ENCODE measurements at regions not wholly inside any gene's neighbourhood (a gene's known extent, or its start where the extent isn't known, plus 50 kb on each side); places are given as distances from the start of the nearest gene placed in this dataset.

DNA sequence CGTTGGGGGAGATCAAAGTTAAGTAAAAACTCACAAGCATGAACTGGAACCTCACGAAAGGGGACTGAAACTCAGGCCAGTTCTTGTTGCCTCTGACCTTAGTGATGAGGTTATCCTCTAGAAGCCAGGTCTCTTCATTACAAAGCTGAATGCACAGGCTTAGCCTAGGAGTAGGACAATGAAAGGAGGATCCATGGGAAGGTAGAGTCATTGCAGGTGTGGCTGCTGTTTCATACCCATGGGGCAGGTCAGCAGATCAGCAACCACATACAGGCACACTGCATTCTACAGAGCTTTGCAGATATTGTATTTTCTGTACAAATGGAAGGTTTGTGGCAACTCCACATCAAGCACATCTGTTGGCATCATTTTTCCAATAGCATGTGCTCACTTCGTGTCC, 341.3 kb upstream of the SOX9 start:
- TF ChIP-seq, protein P1, sequence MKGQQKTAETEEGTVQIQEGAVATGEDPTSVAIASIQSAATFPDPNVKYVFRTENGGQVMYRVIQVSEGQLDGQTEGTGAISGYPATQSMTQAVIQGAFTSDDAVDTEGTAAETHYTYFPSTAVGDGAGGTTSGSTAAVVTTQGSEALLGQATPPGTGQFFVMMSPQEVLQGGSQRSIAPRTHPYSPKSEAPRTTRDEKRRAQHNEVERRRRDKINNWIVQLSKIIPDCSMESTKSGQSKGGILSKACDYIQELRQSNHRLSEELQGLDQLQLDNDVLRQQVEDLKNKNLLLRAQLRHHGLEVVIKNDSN (IDR thresholded peaks at IDR 0.05): no peak
- TF ChIP-seq RAD21 (IDR thresholded peaks at IDR 0.05; ENCODE audit: low read depth) (no peak), YY1 (IDR thresholded peaks at IDR 0.05; ENCODE audit: low read depth) (no peak), FOXM1 (IDR thresholded peaks at IDR 0.05; ENCODE audit: borderline replicate concordance, low read depth) (no peak), TAF1 (IDR thresholded peaks at IDR 0.05; ENCODE audit: low read depth) (no peak), TEAD4 (IDR thresholded peaks at IDR 0.05) (no peak), EGR1 (IDR thresholded peaks at IDR 0.05) (no peak), CEBPB (IDR thresholded peaks at IDR 0.05) (no peak), EP300 (IDR thresholded peaks at IDR 0.05; ENCODE audit: borderline replicate concordance) (no peak), NFIC (IDR thresholded peaks at IDR 0.05) (no peak), ZBTB7A (IDR thresholded peaks at IDR 0.05; ENCODE audit: low read depth) (no peak), CREB1 (IDR thresholded peaks at IDR 0.05; ENCODE audit: low read depth) (no peak)
- TF ChIP-seq, protein P2, sequence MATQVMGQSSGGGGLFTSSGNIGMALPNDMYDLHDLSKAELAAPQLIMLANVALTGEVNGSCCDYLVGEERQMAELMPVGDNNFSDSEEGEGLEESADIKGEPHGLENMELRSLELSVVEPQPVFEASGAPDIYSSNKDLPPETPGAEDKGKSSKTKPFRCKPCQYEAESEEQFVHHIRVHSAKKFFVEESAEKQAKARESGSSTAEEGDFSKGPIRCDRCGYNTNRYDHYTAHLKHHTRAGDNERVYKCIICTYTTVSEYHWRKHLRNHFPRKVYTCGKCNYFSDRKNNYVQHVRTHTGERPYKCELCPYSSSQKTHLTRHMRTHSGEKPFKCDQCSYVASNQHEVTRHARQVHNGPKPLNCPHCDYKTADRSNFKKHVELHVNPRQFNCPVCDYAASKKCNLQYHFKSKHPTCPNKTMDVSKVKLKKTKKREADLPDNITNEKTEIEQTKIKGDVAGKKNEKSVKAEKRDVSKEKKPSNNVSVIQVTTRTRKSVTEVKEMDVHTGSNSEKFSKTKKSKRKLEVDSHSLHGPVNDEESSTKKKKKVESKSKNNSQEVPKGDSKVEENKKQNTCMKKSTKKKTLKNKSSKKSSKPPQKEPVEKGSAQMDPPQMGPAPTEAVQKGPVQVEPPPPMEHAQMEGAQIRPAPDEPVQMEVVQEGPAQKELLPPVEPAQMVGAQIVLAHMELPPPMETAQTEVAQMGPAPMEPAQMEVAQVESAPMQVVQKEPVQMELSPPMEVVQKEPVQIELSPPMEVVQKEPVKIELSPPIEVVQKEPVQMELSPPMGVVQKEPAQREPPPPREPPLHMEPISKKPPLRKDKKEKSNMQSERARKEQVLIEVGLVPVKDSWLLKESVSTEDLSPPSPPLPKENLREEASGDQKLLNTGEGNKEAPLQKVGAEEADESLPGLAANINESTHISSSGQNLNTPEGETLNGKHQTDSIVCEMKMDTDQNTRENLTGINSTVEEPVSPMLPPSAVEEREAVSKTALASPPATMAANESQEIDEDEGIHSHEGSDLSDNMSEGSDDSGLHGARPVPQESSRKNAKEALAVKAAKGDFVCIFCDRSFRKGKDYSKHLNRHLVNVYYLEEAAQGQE (IDR thresholded peaks at IDR 0.05; ENCODE audit: low read depth): no peak

DNA sequence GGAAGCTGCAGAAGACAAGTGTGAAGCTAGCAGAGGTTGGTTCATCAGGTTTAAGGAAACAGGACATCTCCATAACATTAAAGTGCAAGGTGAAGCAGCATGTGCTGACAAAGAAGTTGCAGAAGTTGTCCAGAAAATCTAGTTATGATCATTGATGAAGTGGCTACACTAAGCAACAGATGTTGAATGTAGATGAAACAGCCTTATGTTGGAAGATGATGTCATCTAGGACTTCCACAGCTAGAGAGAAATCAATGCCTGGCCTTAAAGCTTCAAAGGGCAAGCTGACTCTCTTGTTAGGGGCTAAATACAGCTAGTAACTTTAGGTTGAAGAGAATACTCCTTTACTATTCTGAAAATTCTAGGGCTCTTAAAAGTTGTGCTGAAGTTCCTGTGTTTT, 340.2 kb upstream of the SOX9 start:
- no peak for TF ChIP-seq RAD21 (IDR thresholded peaks at IDR 0.05; ENCODE audit: low read depth)
- TF ChIP-seq, protein P3, sequence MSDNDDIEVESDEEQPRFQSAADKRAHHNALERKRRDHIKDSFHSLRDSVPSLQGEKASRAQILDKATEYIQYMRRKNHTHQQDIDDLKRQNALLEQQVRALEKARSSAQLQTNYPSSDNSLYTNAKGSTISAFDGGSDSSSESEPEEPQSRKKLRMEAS (IDR thresholded peaks at IDR 0.05): no peak
- TF ChIP-seq TAF1 (IDR thresholded peaks at IDR 0.05; ENCODE audit: low read depth): no peak
- TF ChIP-seq EGR1 (IDR thresholded peaks at IDR 0.05): no peak
- no peak for TF ChIP-seq TCF12 (IDR thresholded peaks at IDR 0.05; ENCODE audit: low read depth)
- TF ChIP-seq, protein P1 (IDR thresholded peaks at IDR 0.05): no peak
- no peak for TF ChIP-seq EP300 (IDR thresholded peaks at IDR 0.05; ENCODE audit: borderline replicate concordance)
- no peak for TF ChIP-seq FOXM1 (IDR thresholded peaks at IDR 0.05; ENCODE audit: borderline replicate concordance, low read depth)
- no peak for TF ChIP-seq ZBTB7A (IDR thresholded peaks at IDR 0.05; ENCODE audit: low read depth)
- no peak for TF ChIP-seq CREB1 (IDR thresholded peaks at IDR 0.05; ENCODE audit: low read depth)
- no peak for TF ChIP-seq YY1 (IDR thresholded peaks at IDR 0.05; ENCODE audit: low read depth)
- TF ChIP-seq NFIC (IDR thresholded peaks at IDR 0.05): no peak
- TF ChIP-seq CEBPB (IDR thresholded peaks at IDR 0.05): no peak
- TF ChIP-seq TEAD4 (IDR thresholded peaks at IDR 0.05): no peak
- TF ChIP-seq, protein P2 (IDR thresholded peaks at IDR 0.05; ENCODE audit: low read depth): no peak

DNA sequence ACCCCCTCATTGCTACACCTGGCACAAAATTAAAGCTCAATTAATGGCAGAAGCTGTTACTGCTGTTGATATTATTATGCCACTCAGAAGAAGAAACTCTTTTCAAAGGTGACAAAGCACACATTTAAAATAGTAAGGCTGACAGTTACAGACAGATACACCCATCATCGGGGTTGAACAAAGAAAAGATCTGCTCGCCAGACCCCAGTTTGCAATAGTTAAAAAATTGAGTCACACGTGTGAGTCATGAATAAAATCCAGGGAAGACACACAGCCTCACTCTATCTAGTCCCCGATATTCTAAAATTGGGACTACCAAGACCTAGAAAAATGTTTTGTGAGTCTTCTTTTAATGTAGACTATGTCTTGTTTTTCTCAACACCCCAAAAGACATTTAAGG, 330.0 kb upstream of the SOX9 start:
- no peak for TF ChIP-seq CREB1 (IDR thresholded peaks at IDR 0.05; ENCODE audit: low read depth)
- no peak for TF ChIP-seq ZBTB7A (IDR thresholded peaks at IDR 0.05; ENCODE audit: low read depth)
- TF ChIP-seq, protein P1 (IDR thresholded peaks at IDR 0.05): no peak
- TF ChIP-seq EGR1 (IDR thresholded peaks at IDR 0.05): no peak
- TF ChIP-seq YY1 (IDR thresholded peaks at IDR 0.05; ENCODE audit: low read depth): no peak
- TF ChIP-seq RAD21 (IDR thresholded peaks at IDR 0.05; ENCODE audit: low read depth): no peak
- TF ChIP-seq, protein P3 (IDR thresholded peaks at IDR 0.05): no peak
- TF ChIP-seq TEAD4 (IDR thresholded peaks at IDR 0.05): no peak
- TF ChIP-seq EP300 (IDR thresholded peaks at IDR 0.05; ENCODE audit: borderline replicate concordance): no peak
- TF ChIP-seq CEBPB (IDR thresholded peaks at IDR 0.05): no peak
- TF ChIP-seq TCF12 (IDR thresholded peaks at IDR 0.05; ENCODE audit: low read depth): no peak
- no peak for TF ChIP-seq TAF1 (IDR thresholded peaks at IDR 0.05; ENCODE audit: low read depth)
- TF ChIP-seq, protein P2 (IDR thresholded peaks at IDR 0.05; ENCODE audit: low read depth): no peak
- no peak for TF ChIP-seq NFIC (IDR thresholded peaks at IDR 0.05)
- no peak for TF ChIP-seq FOXM1 (IDR thresholded peaks at IDR 0.05; ENCODE audit: borderline replicate concordance, low read depth)

DNA sequence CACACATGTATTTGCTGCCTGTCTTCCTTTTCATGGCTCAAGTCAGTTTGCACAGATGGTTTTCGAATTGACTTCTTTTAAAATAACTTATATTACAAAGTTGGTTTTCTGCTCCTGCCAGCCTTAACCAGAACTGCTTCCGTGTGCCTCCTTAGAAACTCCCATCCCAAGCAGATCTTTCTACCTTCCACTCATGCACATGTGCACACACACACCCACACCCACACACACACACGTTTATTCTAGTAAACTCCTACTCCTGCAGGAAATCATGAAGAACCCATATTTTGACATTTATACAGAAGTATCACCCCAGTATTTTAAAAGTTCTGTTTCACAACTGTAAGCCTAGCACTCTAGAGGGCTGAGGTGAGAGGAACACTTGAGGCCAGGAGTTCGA, 329.5 kb upstream of the SOX9 start:
- TF ChIP-seq FOXM1 (IDR thresholded peaks at IDR 0.05; ENCODE audit: borderline replicate concordance, low read depth): no peak
- no peak for TF ChIP-seq TAF1 (IDR thresholded peaks at IDR 0.05; ENCODE audit: low read depth)
- no peak for TF ChIP-seq TCF12 (IDR thresholded peaks at IDR 0.05; ENCODE audit: low read depth)
- TF ChIP-seq ZBTB7A (IDR thresholded peaks at IDR 0.05; ENCODE audit: low read depth): no peak
- no peak for TF ChIP-seq EGR1 (IDR thresholded peaks at IDR 0.05)
- TF ChIP-seq, protein P2 (IDR thresholded peaks at IDR 0.05; ENCODE audit: low read depth): no peak
- TF ChIP-seq, protein P1 (IDR thresholded peaks at IDR 0.05): no peak
- TF ChIP-seq, protein P3 (IDR thresholded peaks at IDR 0.05): no peak
- no peak for TF ChIP-seq RAD21 (IDR thresholded peaks at IDR 0.05; ENCODE audit: low read depth)
- TF ChIP-seq CEBPB (IDR thresholded peaks at IDR 0.05): no peak
- no peak for TF ChIP-seq CREB1 (IDR thresholded peaks at IDR 0.05; ENCODE audit: low read depth)
- no peak for TF ChIP-seq NFIC (IDR thresholded peaks at IDR 0.05)
- no peak for TF ChIP-seq EP300 (IDR thresholded peaks at IDR 0.05; ENCODE audit: borderline replicate concordance)
- no peak for TF ChIP-seq TEAD4 (IDR thresholded peaks at IDR 0.05)
- no peak for TF ChIP-seq YY1 (IDR thresholded peaks at IDR 0.05; ENCODE audit: low read depth)
